Muscle layer of duodenum (tissue), 2 donors: ENCODE measurements at regions not wholly inside any gene's neighbourhood (a gene's known extent, or its start where the extent isn't known, plus 50 kb on each side); places are given as distances from the start of the nearest gene placed in this dataset.

Source experiments
- H3K27ac ChIP-seq: one replicate; pipeline ENCODE4 v1.7.0; 2013; ENCODE audit warnings: mild to moderate bottlenecking, low read length
- H3K27me3 ChIP-seq: one replicate; pipeline ENCODE4 v1.7.0; 2013; ENCODE audit warnings: low read depth, mild to moderate bottlenecking, control low read depth, low read length
- H3K36me3 ChIP-seq, 2 donors: one replicate each; pipeline ENCODE4 v1.7.0; 2013; ENCODE audit warnings: low read length in 2 of 2, control low read depth in 1 of 2, mild to moderate bottlenecking in 1 of 2; ENCODE audit not compliant: insufficient read depth in 2 of 2, control insufficient read depth in 1 of 2
- H3K4me1 ChIP-seq, 2 donors: one replicate each; pipeline ENCODE4 v1.7.0; 2013; ENCODE audit warnings: low read length in 2 of 2, mild to moderate bottlenecking in 2 of 2, control low read depth in 1 of 2, moderate library complexity in 1 of 2; ENCODE audit not compliant: insufficient read depth in 2 of 2, control insufficient read depth in 1 of 2
- H3K4me3 ChIP-seq, 2 donors: one replicate each; pipeline ENCODE4 v1.7.0; 2013; ENCODE audit warnings: low read length in 2 of 2, low read depth in 1 of 2, mild to moderate bottlenecking in 1 of 2
- H3K9me3 ChIP-seq, 2 donors: one replicate each; pipeline ENCODE4 v1.7.0; 2013; ENCODE audit warnings: low read length in 2 of 2, control low read depth in 1 of 2, mild to moderate bottlenecking in 1 of 2; ENCODE audit not compliant: control insufficient read depth in 1 of 2
- donor health status: healthy.

GRCh38 chr13:73223372-73223781, 164.6 kb downstream of the KLF5 start:
- H3K36me3 ChIP-seq = no peaks in the 10 kb centered on the region
- no peak overlapping the region for H3K27ac ChIP-seq
- no peaks in the 10 kb centered on the region for H3K4me1 ChIP-seq
- no peaks in the 10 kb centered on the region for H3K9me3 ChIP-seq
- H3K4me3 ChIP-seq = no peak overlapping the region
- no peaks in the 10 kb centered on the region for H3K27me3 ChIP-seq

- Histone ChIP-seq H3K9me3 (no peaks in the 10 kb centered on the region), H3K4me1 (no peaks in the 10 kb centered on the region), H3K27ac (no peak overlapping the region)
These were observed 164.0 kb downstream of the KLF5 start for GRCh38 chr13:73222627-73223305.

GRCh38 chr13:73220966-73221720, 162.3 kb downstream of the KLF5 start:
- H3K27ac ChIP-seq = no peak overlapping the region
- no peak overlapping the region for H3K4me3 ChIP-seq
- no peaks in the 10 kb centered on the region for H3K9me3 ChIP-seq
- H3K4me1 ChIP-seq = no peaks in the 10 kb centered on the region
- H3K27me3 ChIP-seq = no peaks in the 10 kb centered on the region
- no peaks in the 10 kb centered on the region for H3K36me3 ChIP-seq

More at GRCh38 chr13:73222627-73223305, 164.0 kb downstream of the KLF5 start:
- no peak overlapping the region for H3K4me3 ChIP-seq
- no peaks in the 10 kb centered on the region for H3K27me3 ChIP-seq
- no peaks in the 10 kb centered on the region for H3K36me3 ChIP-seq

GRCh38 chr13:73218181-73218580, 159.4 kb downstream of the KLF5 start:
- H3K4me1 ChIP-seq = no peaks in the 10 kb centered on the region
- H3K27ac ChIP-seq = no peak overlapping the region
- no peaks in the 10 kb centered on the region for H3K36me3 ChIP-seq
- no peaks in the 10 kb centered on the region for H3K9me3 ChIP-seq
- H3K27me3 ChIP-seq = no peaks in the 10 kb centered on the region
- H3K4me3 ChIP-seq = no peak overlapping the region

GRCh38 chr13:73216381-73216831, 157.6 kb downstream of the KLF5 start:
- no peaks in the 10 kb centered on the region for H3K4me1 ChIP-seq
- H3K27me3 ChIP-seq = no peaks in the 10 kb centered on the region
- H3K27ac ChIP-seq = no peak overlapping the region
- H3K36me3 ChIP-seq = no peaks in the 10 kb centered on the region
- no peak overlapping the region for H3K4me3 ChIP-seq
- H3K9me3 ChIP-seq = no peaks in the 10 kb centered on the region

GRCh38 chr13:73215823-73216222, 157.0 kb downstream of the KLF5 start:
- H3K27me3 ChIP-seq = no peaks in the 10 kb centered on the region
- H3K27ac ChIP-seq = no peak overlapping the region
- no peaks in the 10 kb centered on the region for H3K36me3 ChIP-seq

GRCh38 chr13:73212482-73212881, 153.7 kb downstream of the KLF5 start:
- Histone ChIP-seq H3K4me1 (no peaks in the 10 kb centered on the region), H3K36me3 (no peaks in the 10 kb centered on the region), H3K4me3 (no peak overlapping the region), H3K27ac (no peak overlapping the region), H3K9me3 (no peaks in the 10 kb centered on the region), H3K27me3 (no peaks in the 10 kb centered on the region)

More at GRCh38 chr13:73215823-73216222, 157.0 kb downstream of the KLF5 start:
- Histone ChIP-seq H3K4me1 (no peaks in the 10 kb centered on the region), H3K4me3 (no peak overlapping the region), H3K9me3 (no peaks in the 10 kb centered on the region)

- Histone ChIP-seq H3K36me3 (no peaks in the 10 kb centered on the region), H3K27me3 (no peaks in the 10 kb centered on the region), H3K4me3 (no peak overlapping the region), H3K9me3 (no peaks in the 10 kb centered on the region), H3K27ac (no peak overlapping the region), H3K4me1 (no peaks in the 10 kb centered on the region)
These were observed 151.5 kb downstream of the KLF5 start for GRCh38 chr13:73210218-73210883.

GRCh38 chr13:73204952-73205351, 146.1 kb downstream of the KLF5 start:
- Histone ChIP-seq H3K27ac (no peak overlapping the region), H3K9me3 (no peaks in the 10 kb centered on the region), H3K4me3 (no peak overlapping the region)

GRCh38 chr13:73201626-73202025, 142.8 kb downstream of the KLF5 start:
- Histone ChIP-seq H3K27me3 (no peaks in the 10 kb centered on the region), H3K4me1 (no peaks in the 10 kb centered on the region), H3K9me3 (no peaks in the 10 kb centered on the region), H3K36me3 (no peaks in the 10 kb centered on the region), H3K4me3 (no peak overlapping the region), H3K27ac (no peak overlapping the region)

More at GRCh38 chr13:73204952-73205351, 146.1 kb downstream of the KLF5 start:
- H3K36me3 ChIP-seq = no peaks in the 10 kb centered on the region
- no peaks in the 10 kb centered on the region for H3K4me1 ChIP-seq
- no peaks in the 10 kb centered on the region for H3K27me3 ChIP-seq

GRCh38 chr13:73198991-73199411, 140.2 kb downstream of the KLF5 start:
- H3K27me3 ChIP-seq = no peaks in the 10 kb centered on the region
- H3K27ac ChIP-seq = no peak overlapping the region
- H3K36me3 ChIP-seq = no peaks in the 10 kb centered on the region

More at GRCh38 chr13:73198991-73199411, 140.2 kb downstream of the KLF5 start:
- Histone ChIP-seq H3K4me1 (no peaks in the 10 kb centered on the region), H3K9me3 (no peaks in the 10 kb centered on the region), H3K4me3 (no peak overlapping the region)
